HepG2 (cell line): ENCODE measurements at regions not wholly inside any gene's neighbourhood (a gene's known extent, or its start where the extent isn't known, plus 50 kb on each side); places are given as distances from the start of the nearest gene placed in this dataset.

Experiments
- ATAC-seq: fragments of 200-7000 bp; cut with Tn5 transposase; 3 replicates; pipeline ENCODE4 v1.9.1; 2020; ENCODE audit warnings: mild to moderate bottlenecking, moderate library complexity
- BruUV-seq: library from RNA; stranded (reverse); fragments of 400-500 nt; replicated peaks from 2 replicates; lab custom pipeline; 2021; lab: Mats Ljungman, UMichigan
- CTCF ChIA-PET: fragments of 300-600 bp; formaldehyde crosslinking; extraction: SDS; loops from one replicate; lab custom pipeline; 2021; ENCODE audit warnings: low total read pairs, inconsistent platforms, low intra/inter-chr PET ratio; lab: Yijun Ruan, JAX
- POLR2A ChIA-PET: fragments of 350-600 bp; sonication (Branson Sonifier 250); formaldehyde crosslinking; loops from one replicate; lab custom pipeline; 2020; ENCODE audit warnings: antibody characterized with exemption, inconsistent platforms; lab: Yijun Ruan, JAX
- DNase-seq: peaks from one replicate; pipeline ENCODE4 v3.0.0-alpha.2; 2015; ENCODE audit warnings: low spot score
- FAIRE-seq: peaks from 3 replicates; lab custom pipeline; 2011; peaks lifted over from hg19 to GRCh38; lab: Jason Lieb, UNC
- H2AFZ ChIP-seq: one replicate; pipeline ENCODE4 v1.6.1; 2011; ENCODE audit warnings: low read length, inconsistent platforms
- H3K27ac ChIP-seq: fragments of 300-600 bp; 3 replicates; pipeline ENCODE4 v1.8.0; 2011; ENCODE audit warnings: mixed run types, mild to moderate bottlenecking, mixed read lengths, low read length, inconsistent platforms; ENCODE audit not compliant: insufficient read depth; ENCODE audit errors: extremely low read length
- H3K27me3 ChIP-seq, 2 experiments: fragments of 200-600 bp in 1 of 2; 2 replicates in 1 of 2; 3 replicates in 1 of 2; pipeline versions ENCODE4 v1.6.0 to v1.8.0; 2011; ENCODE audit warnings: low read length in 2 of 2, mild to moderate bottlenecking in 2 of 2, moderate library complexity in 2 of 2, inconsistent platforms in 1 of 2; ENCODE audit not compliant: insufficient read depth in 2 of 2, control insufficient read depth in 1 of 2
- H3K36me3 ChIP-seq, 2 experiments: fragments of 200-600 bp in 1 of 2; replicated peaks in 1 of 2; 2 replicates in 1 of 2; 3 replicates in 1 of 2; pipeline versions ENCODE4 v1.5.1 to v1.8.0; 2011; ENCODE audit warnings: low read length in 2 of 2, inconsistent platforms in 1 of 2; ENCODE audit not compliant: insufficient read depth in 2 of 2, control insufficient read depth in 1 of 2
- H3K4me1 ChIP-seq: 2 replicates; pipeline ENCODE4 v1.5.1; 2012; ENCODE audit warnings: low read length, inconsistent platforms; ENCODE audit not compliant: insufficient read depth
- H3K4me2 ChIP-seq: 2 replicates; pipeline ENCODE4 v1.6.0; 2011; ENCODE audit warnings: low read depth, low read length, inconsistent platforms
- H3K4me3 ChIP-seq, 3 experiments: fragments of 200-600 bp in 1 of 3; sonication (generic), shearing (Covaris generic) in 1 of 3; replicated peaks in 1 of 3; 2 replicates each; pipeline ENCODE4 v1.5.1; 2011 to 2016; ENCODE audit warnings: low read length in 3 of 3, inconsistent platforms in 2 of 3, low read depth in 2 of 3, mild to moderate bottlenecking in 2 of 3, control low read depth in 1 of 3, mixed read lengths in 1 of 3; ENCODE audit not compliant: insufficient read depth in 1 of 3
- H3K79me2 ChIP-seq: one replicate; pipeline ENCODE4 v1.6.1; 2011; ENCODE audit warnings: low read length, inconsistent platforms; ENCODE audit not compliant: insufficient read depth
- H3K9ac ChIP-seq: 2 replicates; pipeline ENCODE4 v1.6.0; 2011; ENCODE audit warnings: mild to moderate bottlenecking, low read depth, low read length, inconsistent platforms; ENCODE audit not compliant: insufficient read depth
- H3K9me3 ChIP-seq: 2 replicates; pipeline ENCODE4 v1.5.1; 2012; ENCODE audit warnings: mild to moderate bottlenecking, low read length
- H4K20me1 ChIP-seq: 2 replicates; pipeline ENCODE4 v1.6.0; 2011; ENCODE audit warnings: inconsistent platforms, mild to moderate bottlenecking, low read length, moderate library complexity; ENCODE audit not compliant: insufficient read depth
- BORCS8-MEF2B ChIP-seq: sonication (generic); formaldehyde crosslinking; IDR thresholded peaks from 2 replicates; pipeline ENCODE4 v1.8.0; 2022; ENCODE audit warnings: mild to moderate bottlenecking, missing genetic modification reagents
- PRPF4 ChIP-seq: fragments of 200-400 bp; formaldehyde crosslinking; IDR thresholded peaks from 2 replicates; pipeline ENCODE4 v1.6.1; 2016; ENCODE audit warnings: low read length, low read depth; ENCODE audit not compliant: poor library complexity, severe bottlenecking
- SMAD9 ChIP-seq: sonication (generic); formaldehyde crosslinking; IDR thresholded peaks from 2 replicates; pipeline ENCODE4 v1.5.1; 2020; ENCODE audit warnings: mild to moderate bottlenecking, missing genetic modification reagents
- ZFP37 ChIP-seq: sonication (generic); formaldehyde crosslinking; IDR thresholded peaks from 2 replicates; pipeline ENCODE4 v1.4.0; 2020; ENCODE audit warnings: missing genetic modification reagents, borderline replicate concordance
- WGBS: methylation state at CpG from one replicate; pipeline ENCODE4 v1.1.6; 2017; ENCODE audit warnings: low lambda C conversion rate; 5-methylcytosine and 5-hydroxymethylcytosine counted together
- in situ Hi-C: cut with HindIII; loops from 2 replicates; pipeline ENCODE4 v1.10.0; 2017; ENCODE audit warnings: low pct_unique_long_range_greater_than_20kb; ENCODE audit not compliant: extremely low pct_ligation_motif_present
- intact Hi-C: fragments of 100-400 bp; cut with micrococcal nuclease; formaldehyde crosslinking; loops from one replicate; pipeline ENCODE4 v1.10.0; 2022; ENCODE audit not compliant: unreplicated experiment
- TF ChIP-seq, protein P1 (sequence below): IDR thresholded peaks from 2 replicates; pipeline ENCODE4 v1.6.1; 2012; ENCODE audit warnings: inconsistent platforms

DNA sequence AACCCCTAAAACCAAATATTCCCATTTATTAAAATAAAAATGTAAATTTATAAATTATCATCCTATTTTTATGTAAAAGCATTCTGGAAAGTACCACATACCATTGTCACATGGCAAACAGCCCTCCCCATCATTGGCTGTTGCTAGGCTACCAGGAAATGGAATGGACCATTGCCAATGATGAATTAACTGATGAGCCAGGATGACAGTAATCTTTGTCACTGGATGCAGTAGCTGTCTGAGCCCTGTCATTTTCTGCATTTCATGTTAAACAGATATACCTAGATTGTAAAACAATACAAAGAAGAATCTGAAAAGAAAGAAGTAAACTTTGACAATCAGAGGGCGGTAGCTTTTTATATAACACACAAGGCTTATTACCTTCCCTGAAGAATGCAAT is 641.4 kb downstream of the BCL11A start:
- no TSS peak for BruUV-seq
- ChIA-PET POLR2A (no interaction called here), CTCF (no interaction called here)
- no peak overlapping the region for H3K4me2 ChIP-seq
- no peaks in the 10 kb centered on the region for H3K27me3 ChIP-seq
- DNase-seq: no peak
- intact Hi-C loops: no loop called here
- H3K27ac ChIP-seq: no peak overlapping the region
- no peak overlapping the region for H3K9ac ChIP-seq
- in situ Hi-C loops: no loop called here
- no peaks in the 10 kb centered on the region for H3K4me1 ChIP-seq
- no peaks in the 10 kb centered on the region for H3K9me3 ChIP-seq
- ATAC-seq: no peak
- H3K4me3 ChIP-seq: no peak overlapping the region
- WGBS: 0% methylated on average over 1 of the region's 1 CpG
- H2AFZ ChIP-seq: no peak overlapping the region
- no peaks in the 10 kb centered on the region for H3K36me3 ChIP-seq
- no peak for FAIRE-seq
- H3K79me2 ChIP-seq: no peaks in the 10 kb centered on the region
- no peaks in the 10 kb centered on the region for H4K20me1 ChIP-seq
- TF ChIP-seq, protein P1, sequence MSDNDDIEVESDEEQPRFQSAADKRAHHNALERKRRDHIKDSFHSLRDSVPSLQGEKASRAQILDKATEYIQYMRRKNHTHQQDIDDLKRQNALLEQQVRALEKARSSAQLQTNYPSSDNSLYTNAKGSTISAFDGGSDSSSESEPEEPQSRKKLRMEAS: no peak
- no peak for TF ChIP-seq ZFP37 (CRISPR knock-in tag)

DNA sequence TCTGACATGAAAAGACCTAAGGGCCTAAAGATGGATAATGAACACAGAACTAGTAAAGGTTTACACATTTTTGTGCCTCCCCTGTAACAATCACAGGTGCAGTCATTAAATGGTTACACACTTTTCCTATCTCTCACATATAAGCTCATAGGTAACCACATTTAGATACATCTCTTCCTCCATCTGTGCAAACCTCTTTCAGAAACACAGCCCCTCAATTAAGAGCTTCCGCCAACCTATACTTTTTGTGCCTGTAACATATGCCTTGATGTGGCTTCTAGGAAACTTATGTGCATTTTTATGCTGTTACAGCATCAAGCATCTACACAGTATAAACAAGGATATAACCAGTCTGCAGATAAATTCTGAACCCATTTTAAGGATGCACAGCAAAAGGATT is 643.3 kb downstream of the BCL11A start:
- FAIRE-seq (no peak), DNase-seq (no peak), ATAC-seq (no peak)
- 40% methylated on average over 1 of the region's 1 CpG for WGBS
- CTCF ChIA-PET: no interaction called here
- no peaks in the 10 kb centered on the region for H4K20me1 ChIP-seq
- no peaks in the 10 kb centered on the region for H3K9me3 ChIP-seq
- H3K27ac ChIP-seq: no peak overlapping the region
- no peak overlapping the region for H3K4me2 ChIP-seq
- no peak overlapping the region for H3K4me3 ChIP-seq
- no peak overlapping the region for H3K9ac ChIP-seq
- no TSS peak for BruUV-seq
- H3K4me1 ChIP-seq: no peaks in the 10 kb centered on the region
- intact Hi-C loops: no loop called here
- POLR2A ChIA-PET: no interaction called here
- in situ Hi-C loops: no loop called here
- TF ChIP-seq PRPF4 (no peak), SMAD9 (no peak), BORCS8-MEF2B (CRISPR knock-in tag) (no peak)
- H3K27me3 ChIP-seq: 0 out of 5 replicates have a peak, but pooled peaks cover 0 to under 1% of the 10 kb centered on the region in 2 experiments
- no peaks in the 10 kb centered on the region for H3K79me2 ChIP-seq
- H3K36me3 ChIP-seq: no peaks in the 10 kb centered on the region
- no peak overlapping the region for H2AFZ ChIP-seq
